ENCODE measurements at regions not wholly inside any gene's neighbourhood (a gene's known extent, or its start where the extent isn't known, plus 50 kb on each side); places are given as distances from the start of the nearest gene placed in this dataset.

DNA sequence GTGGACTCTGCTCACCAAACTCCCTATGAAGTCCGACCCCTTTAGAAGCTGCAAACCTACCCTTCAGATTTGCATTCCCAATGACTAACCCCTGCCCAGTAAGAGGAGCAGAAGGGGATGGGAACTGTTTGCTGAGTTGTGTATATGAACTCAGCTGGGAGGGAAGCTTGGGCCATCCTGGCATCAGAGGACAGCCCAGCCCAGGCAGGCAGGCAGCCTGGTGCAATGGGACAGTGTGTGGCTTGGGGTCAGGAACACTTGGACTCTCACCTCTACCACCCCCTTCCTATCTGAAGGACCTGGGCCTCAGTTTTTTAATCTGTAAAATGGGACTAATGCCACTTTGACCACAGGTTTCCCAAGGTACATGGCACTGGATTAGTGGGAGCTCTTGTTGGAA, 147.4 kb upstream of the GPR26 start:
- H2BK120ac ChIP-seq (ENCODE audit: low read depth, low read length, poor library complexity, severe bottlenecking), result no peak overlapping the region
- no peak overlapping the region for H2BK15ac ChIP-seq (ENCODE audit: low read depth, low read length)
- H2AK5ac ChIP-seq (ENCODE audit: insufficient read length, low read length), result no peak overlapping the region
- no peak overlapping the region for H4K8ac ChIP-seq (replicated peaks; ENCODE audit: insufficient read length, low read depth, low read length)
- H3K18ac ChIP-seq (ENCODE audit: insufficient read length, low read depth, low read length), result no peak overlapping the region
- H3K27ac Mint-ChIP-seq, result no peak overlapping the region
- no peak overlapping the region for H3K23ac ChIP-seq (ENCODE audit: insufficient read length, low read depth, low read length)
- H2BK20ac ChIP-seq (ENCODE audit: low read depth, low read length, poor library complexity, severe bottlenecking), result no peak overlapping the region
- H3K4ac ChIP-seq (ENCODE audit: low read depth, low read length), result no peak overlapping the region
- H2AFZ ChIP-seq (ENCODE audit: low read length), result no peak overlapping the region
- no peak overlapping the region for H3K9ac ChIP-seq (ENCODE audit: extremely low read depth, insufficient read length, low read length)
- no peak overlapping the region for H2BK5ac ChIP-seq (ENCODE audit: insufficient read length, low read length)
- TF ChIP-seq, protein P1, sequence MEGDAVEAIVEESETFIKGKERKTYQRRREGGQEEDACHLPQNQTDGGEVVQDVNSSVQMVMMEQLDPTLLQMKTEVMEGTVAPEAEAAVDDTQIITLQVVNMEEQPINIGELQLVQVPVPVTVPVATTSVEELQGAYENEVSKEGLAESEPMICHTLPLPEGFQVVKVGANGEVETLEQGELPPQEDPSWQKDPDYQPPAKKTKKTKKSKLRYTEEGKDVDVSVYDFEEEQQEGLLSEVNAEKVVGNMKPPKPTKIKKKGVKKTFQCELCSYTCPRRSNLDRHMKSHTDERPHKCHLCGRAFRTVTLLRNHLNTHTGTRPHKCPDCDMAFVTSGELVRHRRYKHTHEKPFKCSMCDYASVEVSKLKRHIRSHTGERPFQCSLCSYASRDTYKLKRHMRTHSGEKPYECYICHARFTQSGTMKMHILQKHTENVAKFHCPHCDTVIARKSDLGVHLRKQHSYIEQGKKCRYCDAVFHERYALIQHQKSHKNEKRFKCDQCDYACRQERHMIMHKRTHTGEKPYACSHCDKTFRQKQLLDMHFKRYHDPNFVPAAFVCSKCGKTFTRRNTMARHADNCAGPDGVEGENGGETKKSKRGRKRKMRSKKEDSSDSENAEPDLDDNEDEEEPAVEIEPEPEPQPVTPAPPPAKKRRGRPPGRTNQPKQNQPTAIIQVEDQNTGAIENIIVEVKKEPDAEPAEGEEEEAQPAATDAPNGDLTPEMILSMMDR (conservative IDR thresholded peaks at IDR 0.05), result no peak
- DNase-seq, result no peak
- H3K23me2 ChIP-seq (ENCODE audit: insufficient read length, low read depth, low read length, poor library complexity, severe bottlenecking), result no peaks in the 10 kb centered on the region
- H3K27me3 ChIP-seq (ENCODE audit: insufficient read depth, low read length), result no peaks in the 10 kb centered on the region
- peaks cover 21 to 27% of the 10 kb centered on the region in 2 experiments for H3K4me1 Mint-ChIP-seq
- H3K36me3 Mint-ChIP-seq (ENCODE audit: insufficient read depth in 1 of 3, low read depth in 3 of 3), result peaks cover 0 to 17% (median 0%) of the 10 kb centered on the region in 3 experiments; a peak in 3 of 7 replicates
- no CpG with 5 or more reads among the region's 1 CpG for WGBS (ENCODE audit: extremely low coverage, insufficient read length, low lambda C conversion rate)
- H3K9me3 ChIP-seq (ENCODE audit: control insufficient read depth, low read depth, low read length), result no peaks in the 10 kb centered on the region
- no peaks in the 10 kb centered on the region for H3K79me2 ChIP-seq (ENCODE audit: insufficient read depth, low read length)
- peaks cover 2% of the 10 kb centered on the region for H3K27me3 Mint-ChIP-seq (ENCODE audit: low read depth)
- no peak overlapping the region for H2BK12ac ChIP-seq (ENCODE audit: insufficient read length, low read depth, low read length)
- H3K4me3 Mint-ChIP-seq, result no peak overlapping the region
- H3K9me3 Mint-ChIP-seq, result peaks cover 0 to 4% of the 10 kb centered on the region in 2 experiments; a peak in 1 of 5 replicates
- H3K4me2 ChIP-seq (ENCODE audit: insufficient read depth, insufficient read length, low read length), result no peak overlapping the region
- H4K20me1 ChIP-seq (ENCODE audit: control insufficient read depth, insufficient read depth, insufficient read length), result no peaks in the 10 kb centered on the region
- H3K14ac ChIP-seq (ENCODE audit: insufficient read depth, low read length), result no peak overlapping the region
- H3K56ac ChIP-seq (ENCODE audit: insufficient read length, low read depth, low read length), result no peak overlapping the region
- no peak overlapping the region for H4K5ac ChIP-seq (ENCODE audit: insufficient read length, low read depth, low read length)
- no peak overlapping the region for H4K91ac ChIP-seq (ENCODE audit: insufficient read length, low read depth, low read length)
- 0 out of 2 replicates have a peak, but pooled peaks cover 3% of the 10 kb centered on the region for H3K4me1 ChIP-seq (ENCODE audit: insufficient read depth, low read length)
- no peak overlapping the region for H3K27ac ChIP-seq (ENCODE audit: insufficient read length, low read depth, low read length)
- H3K79me1 ChIP-seq (ENCODE audit: insufficient read depth, low read depth, low read length, poor library complexity, severe bottlenecking), result no peaks in the 10 kb centered on the region
- no peak overlapping the region for H3T11ph ChIP-seq (ENCODE audit: low read length)

All from H9 (cell line).